COLO668 (cell line): ENCODE measurements at regions not wholly inside any gene's neighbourhood (a gene's known extent, or its start where the extent isn't known, plus 50 kb on each side); places are given as distances from the start of the nearest gene placed in this dataset.
"Not testable (repeated sequence)": the region's sequence is repeated elsewhere in the genome, so short reads cannot be mapped to it uniquely, and the experiment has no call there.

ENCODE experiments used
- DNase-seq: peaks from one replicate; lab custom pipeline; 2025; ENCODE audit not compliant: unreplicated experiment; lab: John Stamatoyannopoulos, UW

DNA sequence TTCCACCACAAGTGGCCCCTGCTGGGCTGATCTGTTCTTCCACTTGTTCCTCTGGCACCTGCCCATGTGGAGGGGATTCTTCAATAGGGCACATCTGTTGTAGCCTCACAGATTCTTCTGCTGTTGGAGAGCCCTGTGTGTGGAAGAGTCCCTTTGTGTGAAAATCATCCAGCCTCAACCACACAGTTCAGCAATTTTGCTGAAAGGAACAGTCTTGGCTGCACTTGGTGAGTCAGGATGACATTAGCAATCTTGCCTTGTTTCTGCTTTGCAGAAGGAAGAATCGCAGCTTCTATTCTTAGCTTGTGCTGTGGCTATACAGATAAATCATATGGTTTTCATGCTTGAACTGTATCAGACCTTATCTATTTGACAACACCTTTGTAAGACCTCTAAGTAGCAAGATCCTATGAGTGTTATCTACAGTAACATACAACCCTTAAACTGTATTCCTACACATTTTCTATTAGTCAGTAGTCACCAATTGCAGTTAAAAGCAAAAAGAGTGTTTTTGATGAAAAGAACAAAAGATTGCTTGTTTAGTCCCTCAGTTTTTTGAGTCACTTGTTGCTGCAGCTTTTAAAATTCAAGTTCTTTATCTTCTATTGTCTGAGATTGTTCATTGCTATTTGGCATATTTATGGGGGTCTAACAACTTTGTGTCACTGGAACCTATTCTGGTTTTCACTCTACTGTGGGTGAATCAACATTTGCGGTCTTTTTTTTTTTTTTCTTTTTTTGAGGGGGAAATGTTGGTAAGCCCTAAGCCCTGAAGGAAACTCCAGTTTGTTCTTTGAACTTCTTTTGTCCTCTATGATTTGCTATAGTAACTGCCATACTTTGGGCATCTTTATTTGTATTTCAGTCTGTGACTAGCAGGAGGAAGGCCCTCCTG lies 231.6 kb downstream of the TFAP2B start:
- no peak for DNase-seq

DNA sequence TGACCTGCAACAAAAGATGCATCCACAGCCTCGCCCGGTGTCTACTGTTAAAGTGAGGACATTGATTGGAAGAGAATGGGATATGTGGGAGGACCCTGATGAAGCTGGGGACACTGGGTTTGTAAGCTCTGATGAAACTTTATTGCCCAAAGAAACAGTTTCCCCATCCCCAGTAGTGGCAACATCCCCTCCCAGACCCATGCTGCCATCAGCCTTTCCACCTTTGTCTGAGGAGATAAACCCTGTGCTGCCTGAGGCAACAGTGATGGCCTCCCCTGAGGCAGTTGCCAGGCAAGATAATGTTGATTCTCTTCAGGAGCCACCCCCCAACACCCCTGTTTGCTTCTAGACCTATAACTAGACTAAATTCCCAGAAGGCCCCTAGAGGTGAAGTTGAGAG lies 234.0 kb downstream of the TFAP2B start:
- not testable (repeated sequence) for DNase-seq

DNA sequence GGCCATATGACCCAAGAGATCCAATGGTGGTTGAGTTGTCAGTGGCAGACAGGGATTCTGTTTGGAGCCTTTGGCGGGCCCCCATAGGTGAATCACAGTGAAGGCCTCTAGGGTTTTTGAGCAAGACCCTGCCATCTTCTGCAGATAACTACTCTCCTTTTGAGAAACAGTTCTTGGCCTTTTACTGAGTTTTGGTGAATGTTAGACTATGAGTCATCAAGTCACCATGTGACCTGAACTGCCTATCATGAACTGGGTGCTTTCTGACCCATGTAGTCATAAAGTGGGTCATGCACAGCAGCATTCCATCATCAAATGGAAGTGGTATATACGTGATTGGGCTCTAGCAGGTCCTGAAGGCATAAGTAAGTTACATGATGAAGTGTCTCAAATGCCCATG lies 236.6 kb downstream of the TFAP2B start:
- DNase-seq: not testable (repeated sequence)

DNA sequence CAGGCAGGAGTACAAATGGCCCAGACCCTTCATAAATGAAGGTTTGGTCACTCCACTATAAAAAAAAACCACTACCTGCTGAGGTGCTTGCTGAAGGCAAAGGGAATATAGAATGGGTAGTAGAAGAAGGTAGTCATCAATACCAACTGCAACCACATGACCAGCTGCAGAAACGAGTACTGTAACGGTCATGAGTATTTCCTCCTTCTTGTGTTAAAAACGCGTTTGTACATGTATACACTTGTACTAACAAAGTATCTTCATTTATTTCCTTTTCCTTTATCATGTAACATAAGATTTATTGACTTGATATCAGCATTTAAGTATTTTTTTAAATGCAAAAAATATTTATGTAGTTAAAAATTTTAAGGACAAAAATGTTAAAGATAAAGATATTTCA lies 238.6 kb downstream of the TFAP2B start:
- DNase-seq: no peak

DNA sequence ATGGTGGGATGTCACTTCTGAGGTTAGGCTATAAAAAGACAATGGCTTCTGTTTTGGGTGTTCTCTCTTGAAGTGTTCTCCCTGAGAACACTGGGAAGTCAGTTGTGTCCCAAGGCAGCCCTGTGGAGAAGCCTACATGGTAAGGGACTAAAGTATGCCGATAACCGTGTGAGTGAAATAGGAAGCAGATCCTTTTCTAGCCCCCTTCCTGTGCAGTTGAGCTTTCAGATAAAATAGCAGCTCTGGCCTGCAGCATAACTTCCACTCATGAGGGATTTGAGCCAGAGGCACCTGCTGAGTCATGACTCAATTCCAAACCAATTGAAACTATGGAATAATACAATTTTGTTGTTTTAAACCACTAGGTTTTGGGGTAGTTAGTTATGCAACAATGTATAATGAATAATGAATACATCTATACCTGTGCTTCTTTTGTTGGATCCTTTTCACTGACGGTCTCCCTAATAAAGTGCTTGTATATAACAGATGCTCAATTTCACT lies 241.6 kb downstream of the TFAP2B start:
- DNase-seq: no peak

DNA sequence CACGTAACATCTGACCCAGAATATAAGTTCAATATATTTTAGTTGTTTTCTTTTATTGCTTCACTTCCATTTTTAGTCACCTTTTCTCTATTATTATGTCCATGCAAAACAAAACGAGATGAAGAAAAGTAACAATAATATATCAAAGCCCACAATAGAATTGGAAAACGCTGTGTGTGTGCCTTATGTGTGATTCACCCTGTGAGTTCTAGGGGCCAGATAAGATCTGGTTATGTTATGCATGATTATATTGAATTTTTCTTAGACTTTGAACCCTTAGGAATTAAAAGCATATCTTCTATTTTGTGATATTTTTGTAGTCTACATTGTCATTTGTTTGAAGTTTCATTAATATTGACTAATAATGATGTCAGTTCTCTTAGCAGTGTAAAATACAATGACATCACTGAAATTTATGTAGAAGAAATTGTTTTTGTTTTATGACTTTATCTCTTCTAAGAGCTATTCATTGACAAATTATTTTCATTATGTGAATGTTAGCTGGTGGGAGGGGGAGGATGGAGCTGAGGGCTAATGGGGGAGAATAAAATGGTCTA lies 243.6 kb downstream of the TFAP2B start:
- no peak for DNase-seq

DNA sequence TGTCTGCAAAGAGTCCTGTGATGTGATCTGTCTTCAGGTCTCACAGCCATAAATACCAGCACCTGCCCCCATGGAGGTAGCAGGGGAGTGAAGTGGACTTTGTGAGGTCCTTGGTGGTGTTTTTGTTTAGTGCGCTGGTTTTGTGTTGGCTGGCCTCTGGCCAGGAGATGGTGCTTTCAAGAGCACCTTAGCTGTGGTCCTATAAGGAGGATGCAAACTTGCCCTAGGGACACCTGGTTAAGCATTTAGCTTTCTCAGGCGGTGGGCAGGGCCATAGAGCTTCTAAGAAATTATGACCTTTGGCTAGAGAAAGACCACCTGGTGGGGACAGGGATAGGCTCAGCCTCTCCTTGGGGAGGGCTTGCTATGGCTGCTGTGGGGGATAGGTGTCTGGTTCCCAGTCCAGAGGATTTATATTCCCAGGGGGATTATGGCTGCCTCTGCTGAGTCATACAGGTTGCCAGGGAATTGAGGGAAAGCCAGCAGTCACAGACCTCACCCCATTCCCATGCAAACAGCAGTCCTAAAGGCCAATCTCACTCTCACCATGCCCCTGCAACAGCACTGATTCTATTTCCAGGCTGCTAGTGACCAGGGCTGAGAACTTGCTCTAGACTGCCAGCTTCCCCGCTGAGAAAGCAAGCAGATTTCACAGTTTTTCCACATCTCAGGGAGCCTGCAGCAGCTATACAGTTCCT lies 259.3 kb downstream of the TFAP2B start:
- no peak for DNase-seq

DNA sequence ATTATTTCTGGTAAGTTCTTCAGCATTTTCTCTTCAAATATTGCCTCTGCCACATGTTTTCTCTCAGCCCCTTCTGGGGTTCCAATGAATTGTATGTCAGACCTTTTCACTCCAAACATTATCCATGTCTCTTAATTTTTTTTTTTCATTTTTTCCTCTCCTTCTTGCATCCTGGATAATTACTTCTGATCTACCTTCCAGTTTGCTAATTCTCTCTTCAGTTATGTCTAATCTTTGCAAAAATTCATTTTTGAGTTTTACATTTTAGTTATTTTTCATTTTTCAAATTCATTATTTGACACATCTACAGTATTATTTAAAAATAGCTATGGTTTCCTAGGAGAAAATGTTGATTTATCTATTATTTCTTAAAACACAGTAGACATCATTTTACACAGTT lies 271.7 kb downstream of the TFAP2B start:
- DNase-seq: no peak

DNA sequence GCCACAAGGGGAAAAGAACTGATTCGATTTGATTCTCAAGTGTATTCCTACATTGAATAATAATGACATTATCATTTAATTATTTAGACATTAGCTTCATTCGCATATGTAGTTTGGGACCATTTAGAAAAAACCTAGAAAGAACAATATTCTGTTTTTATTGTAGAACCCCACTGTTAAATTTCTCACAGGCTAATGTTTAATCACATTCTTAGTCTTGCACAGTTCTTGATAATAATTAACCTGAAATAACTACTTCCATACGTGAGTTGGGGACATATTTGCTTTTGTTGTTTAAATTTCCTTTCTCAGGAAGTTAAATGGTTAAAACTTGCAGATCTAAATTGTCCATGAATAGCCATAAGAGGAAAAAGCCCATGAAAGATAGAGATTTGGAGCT lies 275.2 kb downstream of the TFAP2B start:
- no peak for DNase-seq

DNA sequence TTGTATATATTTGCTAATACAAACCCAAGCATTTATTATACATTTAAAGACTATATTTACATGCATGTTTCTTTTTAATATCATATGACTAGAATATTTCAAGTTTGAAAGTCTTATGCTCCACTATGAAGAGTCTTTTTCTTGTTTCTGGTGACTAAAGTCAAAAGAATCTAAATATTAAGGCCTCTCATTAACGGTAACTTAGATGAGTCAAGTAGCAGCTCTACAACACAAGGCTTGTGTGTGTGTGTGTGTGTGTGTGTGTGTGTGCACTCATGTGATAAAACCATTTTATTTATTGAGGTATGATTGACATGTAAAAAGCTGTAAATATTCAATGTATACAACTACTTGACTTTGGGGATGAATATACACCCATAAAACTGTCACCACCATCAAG lies 275.6 kb downstream of the TFAP2B start:
- DNase-seq: no peak

DNA sequence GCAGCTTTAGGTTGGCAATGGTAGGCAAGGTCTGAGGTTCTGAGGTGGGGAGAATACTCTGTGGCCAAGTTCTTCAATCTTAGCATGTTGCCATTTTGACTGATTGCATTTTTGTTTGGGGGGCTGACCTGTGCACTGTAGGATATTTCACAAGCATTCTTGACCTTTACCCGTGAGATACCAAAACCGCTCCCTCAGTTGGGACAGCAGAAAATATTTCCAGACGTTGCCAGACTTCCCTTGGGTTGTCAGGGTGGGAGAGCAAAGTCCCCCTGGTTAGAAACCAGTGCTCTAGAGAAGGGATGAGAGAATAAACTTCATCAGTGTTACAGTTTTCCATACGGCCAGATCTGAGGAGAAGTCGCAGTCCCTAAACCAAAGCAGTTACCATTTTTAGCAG lies 279.6 kb downstream of the TFAP2B start:
- DNase-seq: no peak

DNA sequence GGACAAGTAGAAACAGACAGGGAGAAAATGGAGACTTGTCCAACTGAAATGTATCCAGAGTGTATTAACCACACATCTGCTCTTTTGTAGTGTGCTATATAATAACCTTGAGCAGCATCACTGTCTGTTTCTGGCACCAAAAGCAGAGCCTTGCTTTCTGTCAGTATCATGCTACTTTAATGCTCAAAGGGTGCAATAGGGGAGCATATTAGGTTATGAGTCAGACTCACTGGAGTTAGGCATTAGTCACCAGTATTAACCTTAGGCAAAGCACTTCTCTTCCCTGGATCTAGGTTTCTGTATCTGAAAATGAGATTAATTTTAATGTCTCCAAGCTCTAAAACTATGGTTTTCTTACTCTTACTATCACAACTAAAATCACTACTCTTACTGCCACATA lies 280.1 kb downstream of the TFAP2B start:
- no peak for DNase-seq

DNA sequence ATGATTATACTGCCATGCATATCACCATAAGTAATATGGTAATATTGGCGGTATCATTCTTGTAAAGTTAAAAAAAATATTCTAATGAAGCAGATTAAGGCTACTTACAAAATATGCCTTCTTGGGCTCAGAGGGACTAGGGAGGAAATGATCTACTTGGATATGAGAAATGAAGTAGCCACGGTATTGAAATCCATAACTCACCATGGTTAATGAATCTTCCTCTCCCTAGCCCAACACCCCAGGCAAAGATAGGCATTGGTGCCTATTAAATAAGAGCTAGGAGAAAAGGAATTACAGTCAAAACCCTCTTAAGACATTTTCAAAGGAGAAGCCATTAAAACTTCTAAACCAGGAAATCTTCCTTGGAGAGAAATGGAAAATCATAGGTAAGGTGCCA lies 280.5 kb downstream of the TFAP2B start:
- DNase-seq: no peak

DNA sequence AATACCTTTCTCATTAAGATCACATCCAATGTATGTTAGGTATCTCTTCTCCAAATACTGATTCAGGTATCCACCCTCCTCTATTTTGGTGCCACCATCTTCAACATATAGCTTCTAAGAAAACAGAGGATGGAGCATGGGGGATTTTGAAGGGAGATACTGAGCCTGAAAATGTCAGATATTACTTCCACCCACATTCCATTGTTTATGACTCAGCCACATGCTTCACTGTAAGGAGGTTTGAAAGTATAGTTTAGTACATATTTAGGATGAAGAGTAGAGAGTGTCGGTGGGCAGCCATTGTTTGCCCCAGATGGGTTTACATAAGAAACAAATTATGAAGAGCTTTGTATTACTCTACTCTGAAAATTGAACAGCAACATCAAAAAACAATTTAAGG lies 286.7 kb downstream of the TFAP2B start:
- DNase-seq: no peak

DNA sequence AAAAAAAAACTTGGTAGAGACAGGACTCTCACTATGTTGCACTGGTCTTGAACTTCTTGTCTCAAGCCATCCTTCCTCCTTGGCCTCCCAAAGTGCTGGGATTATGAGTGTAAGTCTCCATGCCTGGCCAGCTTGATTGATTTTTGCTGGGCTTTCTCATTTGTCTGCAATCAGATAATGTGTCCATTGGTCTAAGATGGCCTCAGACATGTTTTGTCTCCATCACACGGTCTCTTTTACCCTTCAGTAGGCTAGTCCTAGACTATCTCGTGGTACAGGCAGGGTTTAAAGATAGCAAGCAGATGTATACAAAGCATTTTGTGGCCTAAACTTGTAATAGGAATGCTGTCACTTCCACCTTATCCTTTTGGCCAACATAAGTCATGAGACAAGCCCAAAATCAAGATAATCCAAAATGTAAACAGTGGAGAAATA lies 289.1 kb downstream of the TFAP2B start:
- DNase-seq: no peak

DNA sequence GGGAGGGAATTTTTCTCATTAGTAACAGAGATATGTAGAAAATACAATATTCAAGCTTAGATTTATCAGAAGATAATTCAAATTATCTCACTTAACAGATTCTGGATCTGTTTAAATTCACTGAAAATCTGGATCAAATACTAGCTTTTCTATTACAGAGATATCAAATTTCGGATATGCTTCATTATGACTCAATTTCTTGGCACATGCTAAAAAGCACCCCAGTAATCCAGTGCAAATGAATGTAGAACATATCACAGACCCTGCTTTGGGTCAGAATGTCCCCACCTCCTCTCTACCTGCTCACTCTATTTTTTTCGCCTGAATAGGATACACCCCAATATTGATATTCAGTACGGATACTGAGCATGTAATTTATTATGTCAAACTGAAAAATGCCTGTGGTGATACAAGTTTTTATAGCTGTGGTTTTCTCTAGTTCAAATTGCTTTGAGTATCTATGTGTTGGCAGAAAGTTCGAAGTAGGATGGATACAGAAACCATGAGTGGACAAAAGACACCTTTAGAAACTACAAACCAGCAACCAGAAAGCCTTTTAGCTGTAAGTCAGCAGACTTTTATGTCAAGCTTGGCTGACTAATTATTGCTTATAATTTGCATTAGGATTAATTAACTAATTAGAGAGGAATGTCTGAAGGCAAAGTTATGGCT lies 290.0 kb downstream of the TFAP2B start:
- no peak for DNase-seq

DNA sequence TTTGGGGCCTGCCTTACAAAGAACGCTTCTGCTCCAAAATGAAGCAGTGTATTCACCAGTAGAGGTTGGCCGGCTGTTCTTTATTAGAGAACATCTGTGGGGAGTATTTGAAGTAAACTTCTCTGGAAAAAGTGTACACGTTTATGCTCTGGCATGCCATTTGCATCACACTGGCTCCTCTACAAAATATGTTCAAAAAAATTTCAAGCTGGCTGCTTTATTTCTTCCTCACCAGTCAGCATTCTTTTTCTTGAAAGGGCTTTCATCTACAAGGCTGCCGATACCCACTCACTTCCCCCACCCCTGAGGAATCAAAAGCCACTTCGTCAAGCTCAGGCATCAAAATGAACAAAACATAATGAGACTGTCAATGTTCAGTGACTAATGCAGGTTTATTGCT lies 294.1 kb downstream of the TFAP2B start:
- DNase-seq: no peak

DNA sequence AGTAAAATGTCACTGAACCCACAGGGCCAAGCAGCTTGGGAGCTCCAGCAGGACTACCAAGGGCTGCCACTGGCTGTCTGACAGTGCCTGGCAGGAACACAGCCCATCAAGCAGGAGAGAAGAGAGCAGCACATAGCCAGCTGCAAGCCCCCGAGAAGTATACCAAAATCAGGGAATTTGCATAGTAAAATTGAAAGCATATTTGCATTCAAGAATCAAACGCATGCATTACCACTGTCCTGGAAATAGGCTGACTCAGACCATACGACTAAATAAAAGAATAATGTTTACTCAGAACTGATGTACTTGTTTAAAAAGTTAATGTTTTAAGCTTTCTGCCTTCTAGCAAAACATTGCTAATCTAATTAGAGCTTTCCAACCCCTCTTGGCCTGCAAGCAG lies 298.1 kb downstream of the TFAP2B start:
- no peak for DNase-seq

DNA sequence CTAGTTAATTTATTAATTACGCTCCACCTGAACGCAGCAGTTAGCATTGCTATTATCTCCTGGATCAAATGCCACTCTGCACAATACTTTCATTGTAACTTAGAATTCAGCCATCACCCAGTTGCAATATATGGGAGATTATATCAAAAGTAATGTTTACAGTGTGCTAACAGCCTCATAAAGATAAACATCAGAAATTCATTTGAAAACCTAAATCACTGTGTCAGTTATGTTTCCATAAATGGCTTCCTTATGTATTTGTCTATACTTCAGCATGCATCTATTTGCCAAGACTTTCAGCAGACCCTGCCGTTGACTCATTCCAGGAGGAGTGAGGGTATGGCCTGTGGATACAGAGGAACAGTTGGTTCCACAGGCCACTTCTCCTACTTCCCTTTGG lies 300.1 kb downstream of the TFAP2B start:
- DNase-seq: no peak

DNA sequence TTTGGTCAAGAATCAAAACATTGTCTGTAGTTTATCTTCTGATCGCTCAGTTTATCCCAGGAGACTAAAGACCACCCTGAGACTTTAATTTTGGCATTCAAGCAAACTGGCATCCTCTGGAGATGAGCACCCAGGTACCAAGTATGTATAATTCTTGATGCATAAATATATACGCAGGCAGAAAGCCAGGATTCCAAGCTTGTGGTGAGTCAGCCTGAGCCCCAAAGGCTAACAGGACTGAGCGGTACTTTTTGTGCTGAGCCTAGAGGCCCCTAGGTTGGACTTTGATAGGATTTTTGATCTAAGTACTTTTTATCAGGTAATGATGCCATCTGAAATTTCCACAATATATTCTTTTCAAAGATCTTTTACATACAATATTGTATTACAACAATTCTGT lies 301.3 kb downstream of the TFAP2B start:
- no peak for DNase-seq

DNA sequence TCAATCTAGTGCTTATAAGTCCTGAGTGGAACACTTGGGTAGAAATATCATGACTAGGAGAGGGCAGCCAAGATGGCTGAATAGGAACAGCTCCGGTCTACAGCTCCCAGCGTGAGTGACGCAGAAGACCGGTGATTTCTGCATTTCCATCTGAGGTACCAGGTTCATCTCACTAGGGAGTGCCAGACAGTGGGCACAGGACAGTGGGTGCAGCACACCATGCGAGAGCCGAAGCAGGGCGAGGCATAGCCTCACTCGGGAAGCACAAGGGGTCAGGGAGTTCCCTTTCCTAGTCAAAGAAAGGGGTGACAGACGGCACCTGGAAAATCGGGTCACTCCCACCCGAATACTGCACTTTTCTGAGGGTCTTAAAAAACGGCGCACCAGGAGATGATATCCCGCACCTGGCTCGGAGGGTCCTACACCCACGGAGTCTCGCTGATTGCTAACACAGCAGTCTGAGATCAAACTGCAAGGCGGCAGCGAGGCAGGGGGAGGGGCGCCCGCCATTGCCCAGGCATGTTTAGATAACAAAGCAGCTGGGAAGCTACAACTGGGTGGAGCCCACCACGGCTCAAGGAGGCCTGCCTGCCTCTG lies 302.8 kb downstream of the TFAP2B start:
- DNase-seq: not testable (repeated sequence)
